ENCODE measurements at regions not wholly inside any gene's neighbourhood (a gene's known extent, or its start where the extent isn't known, plus 50 kb on each side); places are given as distances from the start of the nearest gene placed in this dataset.

DNA sequence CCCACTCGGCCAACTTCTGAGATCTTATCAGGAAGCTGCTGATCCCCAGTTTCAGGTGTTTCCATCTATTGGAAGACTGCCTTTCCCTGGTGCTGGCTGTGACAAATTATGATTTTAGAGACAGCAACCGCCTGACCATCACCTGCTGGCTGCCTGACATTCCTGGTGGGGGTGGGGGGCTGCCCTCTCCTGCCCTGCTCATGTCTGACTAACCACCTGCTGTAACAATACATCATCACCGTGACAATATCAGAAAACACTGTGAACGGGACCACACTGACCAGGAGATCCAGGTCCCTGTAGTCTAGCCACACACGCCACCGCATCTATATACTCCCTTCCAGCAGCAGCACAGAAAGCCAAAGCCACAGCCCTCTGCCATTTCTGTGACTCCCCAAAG lies 537.5 kb downstream of the QKI start:
- H3K27me3 ChIP-seq (ENCODE audit: low read length) = no peaks in the 10 kb centered on the region
- no peak overlapping the region for H3K4me2 ChIP-seq (ENCODE audit: low read depth, low read length, poor library complexity, severe bottlenecking)
- H3K4me3 ChIP-seq (ENCODE audit: insufficient read depth, low read length, poor library complexity, severe bottlenecking) = no peak overlapping the region
- no peaks in the 10 kb centered on the region for H3K9me3 ChIP-seq (ENCODE audit: insufficient read depth, low read length)
- no peak overlapping the region for H3K9ac ChIP-seq (ENCODE audit: low read length)
- H3K9me2 ChIP-seq (replicated peaks; ENCODE audit: insufficient read depth, low read length) = no peaks in the 10 kb centered on the region
- no peaks in the 10 kb centered on the region for H4K20me1 ChIP-seq (ENCODE audit: low read depth, low read length)
- no peak overlapping the region for H3K27ac ChIP-seq (ENCODE audit: low read depth, low read length)
- H3K79me2 ChIP-seq (ENCODE audit: insufficient read depth, low read length) = no peaks in the 10 kb centered on the region
- TF ChIP-seq CTCF (IDR thresholded peaks at IDR 0.05; ENCODE audit: insufficient read depth, low read length, poor library complexity, severe bottlenecking) (no peak), EZH2phosphoT487 (conservative IDR thresholded peaks at IDR 0.05; ENCODE audit: low read length) (no peak)
- no peaks in the 10 kb centered on the region for H3F3A ChIP-seq (ENCODE audit: insufficient read depth)
- no peak overlapping the region for H2AFZ ChIP-seq (ENCODE audit: low read depth, low read length, severe bottlenecking)
- no peaks in the 10 kb centered on the region for H3K36me3 ChIP-seq (ENCODE audit: low read length)

GRCh38 chr6:163951326-163951725 lies 536.8 kb downstream of the QKI start:
- Histone ChIP-seq H3K27ac (ENCODE audit: low read depth, low read length) (no peak overlapping the region), H3K36me3 (ENCODE audit: low read length) (no peaks in the 10 kb centered on the region), H3K9me2 (replicated peaks; ENCODE audit: insufficient read depth, low read length) (no peaks in the 10 kb centered on the region), H4K20me1 (ENCODE audit: low read depth, low read length) (no peaks in the 10 kb centered on the region), H3K9ac (ENCODE audit: low read length) (no peak overlapping the region), H2AFZ (ENCODE audit: low read depth, low read length, severe bottlenecking) (no peak overlapping the region), H3K9me3 (ENCODE audit: insufficient read depth, low read length) (no peaks in the 10 kb centered on the region), H3K27me3 (ENCODE audit: low read length) (no peaks in the 10 kb centered on the region), H3K4me3 (ENCODE audit: insufficient read depth, low read length, poor library complexity, severe bottlenecking) (no peak overlapping the region), H3K79me2 (ENCODE audit: insufficient read depth, low read length) (no peaks in the 10 kb centered on the region), H3K4me2 (ENCODE audit: low read depth, low read length, poor library complexity, severe bottlenecking) (no peak overlapping the region), H3F3A (ENCODE audit: insufficient read depth) (no peaks in the 10 kb centered on the region)
- TF ChIP-seq CTCF (IDR thresholded peaks at IDR 0.05; ENCODE audit: insufficient read depth, low read length, poor library complexity, severe bottlenecking) = no peak
- TF ChIP-seq EZH2phosphoT487 (conservative IDR thresholded peaks at IDR 0.05; ENCODE audit: low read length) = no peak

- H3K9me3 ChIP-seq (ENCODE audit: insufficient read depth, low read length) = no peaks in the 10 kb centered on the region
- H3K4me3 ChIP-seq (ENCODE audit: insufficient read depth, low read length, poor library complexity, severe bottlenecking) = no peak overlapping the region
- no peaks in the 10 kb centered on the region for H3F3A ChIP-seq (ENCODE audit: insufficient read depth)
- TF ChIP-seq CTCF (IDR thresholded peaks at IDR 0.05; ENCODE audit: insufficient read depth, low read length, poor library complexity, severe bottlenecking) (no peak), EZH2phosphoT487 (conservative IDR thresholded peaks at IDR 0.05; ENCODE audit: low read length) (no peak)
- no peaks in the 10 kb centered on the region for H3K36me3 ChIP-seq (ENCODE audit: low read length)
- no peak overlapping the region for H3K27ac ChIP-seq (ENCODE audit: low read depth, low read length)
- no peaks in the 10 kb centered on the region for H3K27me3 ChIP-seq (ENCODE audit: low read length)
- H2AFZ ChIP-seq (ENCODE audit: low read depth, low read length, severe bottlenecking) = no peak overlapping the region
- no peaks in the 10 kb centered on the region for H3K9me2 ChIP-seq (replicated peaks; ENCODE audit: insufficient read depth, low read length)
- no peaks in the 10 kb centered on the region for H4K20me1 ChIP-seq (ENCODE audit: low read depth, low read length)
- no peak overlapping the region for H3K9ac ChIP-seq (ENCODE audit: low read length)
- no peaks in the 10 kb centered on the region for H3K79me2 ChIP-seq (ENCODE audit: insufficient read depth, low read length)
- H3K4me2 ChIP-seq (ENCODE audit: low read depth, low read length, poor library complexity, severe bottlenecking) = no peak overlapping the region
Measured at GRCh38 chr6:163950159-163950558, 535.6 kb downstream of the QKI start.

GRCh38 chr6:163949431-163949830 lies 534.9 kb downstream of the QKI start:
- TF ChIP-seq CTCF (IDR thresholded peaks at IDR 0.05; ENCODE audit: insufficient read depth, low read length, poor library complexity, severe bottlenecking) = no peak
- TF ChIP-seq EZH2phosphoT487 (conservative IDR thresholded peaks at IDR 0.05; ENCODE audit: low read length) = no peak
- no peak overlapping the region for H3K27ac ChIP-seq (ENCODE audit: low read depth, low read length)
- H3K4me3 ChIP-seq (ENCODE audit: insufficient read depth, low read length, poor library complexity, severe bottlenecking) = no peak overlapping the region
- no peak overlapping the region for H3K4me2 ChIP-seq (ENCODE audit: low read depth, low read length, poor library complexity, severe bottlenecking)
- no peaks in the 10 kb centered on the region for H3F3A ChIP-seq (ENCODE audit: insufficient read depth)
- no peaks in the 10 kb centered on the region for H4K20me1 ChIP-seq (ENCODE audit: low read depth, low read length)
- H2AFZ ChIP-seq (ENCODE audit: low read depth, low read length, severe bottlenecking) = no peak overlapping the region
- no peaks in the 10 kb centered on the region for H3K9me2 ChIP-seq (replicated peaks; ENCODE audit: insufficient read depth, low read length)
- no peaks in the 10 kb centered on the region for H3K79me2 ChIP-seq (ENCODE audit: insufficient read depth, low read length)
- H3K9ac ChIP-seq (ENCODE audit: low read length) = no peak overlapping the region
- no peaks in the 10 kb centered on the region for H3K9me3 ChIP-seq (ENCODE audit: insufficient read depth, low read length)
- H3K36me3 ChIP-seq (ENCODE audit: low read length) = no peaks in the 10 kb centered on the region
- no peaks in the 10 kb centered on the region for H3K27me3 ChIP-seq (ENCODE audit: low read length)
